Fibroblast of villous mesenchyme (primary cell): ENCODE measurements at regions not wholly inside any gene's neighbourhood (a gene's known extent, or its start where the extent isn't known, plus 50 kb on each side); places are given as distances from the start of the nearest gene placed in this dataset.
A peak's percentile ranks its signal among the peaks of the same experiment; 100 is the strongest.
"Not testable (repeated sequence)": the region's sequence is repeated elsewhere in the genome, so short reads cannot be mapped to it uniquely, and the experiment has no call there.

Source experiments
- DNase-seq: peaks from one replicate; pipeline ENCODE4 v3.0.0-alpha.2; 2010; ENCODE audit warnings: low read depth
- H3K4me3 ChIP-seq: 2 replicates; pipeline ENCODE4 v1.5.1; 2011; ENCODE audit warnings: low read depth, mild to moderate bottlenecking, low read length
- CTCF ChIP-seq: IDR thresholded peaks from 2 replicates; pipeline ENCODE4 v1.5.1; 2012; ENCODE audit warnings: low read depth, mild to moderate bottlenecking, low read length; ENCODE audit not compliant: insufficient read depth

- no peak for TF ChIP-seq CTCF
- DNase-seq, result no peak
- no peak overlapping the region for H3K4me3 ChIP-seq
Observed at GRCh38 chr2:122713800-122714199, 958.3 kb downstream of the TSN start.

GRCh38 chr2:122720822-122721221, 965.4 kb downstream of the TSN start:
- DNase-seq, H3K4me3 ChIP-seq: not testable (repeated sequence)

GRCh38 chr2:122734766-122735424, 979.4 kb downstream of the TSN start:
- no peak overlapping the region for H3K4me3 ChIP-seq
- DNase-seq, result peak; percentile 6
- no peak for TF ChIP-seq CTCF

- no peak overlapping the region for H3K4me3 ChIP-seq
- no peak for TF ChIP-seq CTCF
- DNase-seq, result no peak
Observed at GRCh38 chr2:122736279-122736678, 980.8 kb downstream of the TSN start.

GRCh38 chr2:122737429-122738077, 982.1 kb downstream of the TSN start:
- H3K4me3 ChIP-seq, result no peak overlapping the region
- TF ChIP-seq CTCF, result no peak
- no peak for DNase-seq

- TF ChIP-seq CTCF, result no peak
- no peak for DNase-seq
- no peak overlapping the region for H3K4me3 ChIP-seq
Observed at GRCh38 chr2:122739732-122740593, 984.5 kb downstream of the TSN start.

GRCh38 chr2:122740594-122740948, 985.1 kb downstream of the TSN start:
- no peak for DNase-seq
- TF ChIP-seq CTCF, result no peak
- H3K4me3 ChIP-seq, result no peak overlapping the region
